VCaP (cell line): ENCODE measurements at regions not wholly inside any gene's neighbourhood (a gene's known extent, or its start where the extent isn't known, plus 50 kb on each side); places are given as distances from the start of the nearest gene placed in this dataset.
"Not testable (repeated sequence)": the region's sequence is repeated elsewhere in the genome, so short reads cannot be mapped to it uniquely, and the experiment has no call there.

Experiments used
- H3K27ac ChIP-seq: fragments of 450-650 bp; 2 replicates; pipeline ENCODE4 v1.5.1; 2017
- TF ChIP-seq, protein P1 (sequence below): fragments of 450-650 bp; conservative IDR thresholded peaks from 2 replicates; pipeline ENCODE4 v1.5.1; 2017; ENCODE audit warnings: mild to moderate bottlenecking, moderate library complexity

DNA sequence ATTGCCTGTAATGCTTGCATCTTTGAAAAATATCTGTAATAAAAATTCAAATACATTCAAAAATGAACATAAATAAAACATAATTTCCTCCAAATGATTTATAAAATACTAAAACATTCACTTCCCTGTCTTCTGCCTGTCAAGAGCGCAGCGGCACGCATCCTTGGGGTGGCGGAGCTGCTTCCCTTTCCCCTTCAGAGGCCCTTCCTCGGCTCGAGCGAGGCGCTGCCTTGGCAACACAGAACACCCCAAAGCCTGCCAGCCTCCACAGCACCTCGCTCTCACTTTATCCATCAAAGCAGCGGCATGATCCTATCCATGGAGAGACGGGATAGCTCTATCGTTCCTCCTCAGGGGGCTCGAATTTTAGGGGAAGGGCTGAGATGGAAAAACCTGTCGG is 146.2 kb downstream of the GXYLT1 start:
- TF ChIP-seq, protein P1, sequence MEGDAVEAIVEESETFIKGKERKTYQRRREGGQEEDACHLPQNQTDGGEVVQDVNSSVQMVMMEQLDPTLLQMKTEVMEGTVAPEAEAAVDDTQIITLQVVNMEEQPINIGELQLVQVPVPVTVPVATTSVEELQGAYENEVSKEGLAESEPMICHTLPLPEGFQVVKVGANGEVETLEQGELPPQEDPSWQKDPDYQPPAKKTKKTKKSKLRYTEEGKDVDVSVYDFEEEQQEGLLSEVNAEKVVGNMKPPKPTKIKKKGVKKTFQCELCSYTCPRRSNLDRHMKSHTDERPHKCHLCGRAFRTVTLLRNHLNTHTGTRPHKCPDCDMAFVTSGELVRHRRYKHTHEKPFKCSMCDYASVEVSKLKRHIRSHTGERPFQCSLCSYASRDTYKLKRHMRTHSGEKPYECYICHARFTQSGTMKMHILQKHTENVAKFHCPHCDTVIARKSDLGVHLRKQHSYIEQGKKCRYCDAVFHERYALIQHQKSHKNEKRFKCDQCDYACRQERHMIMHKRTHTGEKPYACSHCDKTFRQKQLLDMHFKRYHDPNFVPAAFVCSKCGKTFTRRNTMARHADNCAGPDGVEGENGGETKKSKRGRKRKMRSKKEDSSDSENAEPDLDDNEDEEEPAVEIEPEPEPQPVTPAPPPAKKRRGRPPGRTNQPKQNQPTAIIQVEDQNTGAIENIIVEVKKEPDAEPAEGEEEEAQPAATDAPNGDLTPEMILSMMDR = no peak
- H3K27ac ChIP-seq = no peak overlapping the region

DNA sequence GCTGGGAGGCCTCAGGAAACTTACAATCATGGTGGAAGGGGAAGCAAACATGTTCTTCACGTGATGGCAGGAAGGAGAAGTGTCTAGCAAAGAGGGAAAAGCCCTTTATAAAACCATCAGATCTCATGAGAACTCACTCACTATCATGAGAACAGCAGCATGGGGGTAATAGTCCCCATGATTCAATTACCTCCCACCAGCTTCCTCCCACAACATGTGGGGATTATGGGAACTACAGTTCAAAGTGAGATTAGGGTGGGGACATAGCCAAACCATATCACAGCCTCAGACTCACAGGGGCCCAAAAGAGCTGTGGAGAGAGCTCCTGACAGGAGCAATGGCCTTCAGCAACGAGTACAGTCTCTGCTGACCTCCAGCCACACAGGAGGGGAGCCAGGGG is 151.4 kb downstream of the GXYLT1 start:
- TF ChIP-seq, protein P1 = no peak
- no peak overlapping the region for H3K27ac ChIP-seq

DNA sequence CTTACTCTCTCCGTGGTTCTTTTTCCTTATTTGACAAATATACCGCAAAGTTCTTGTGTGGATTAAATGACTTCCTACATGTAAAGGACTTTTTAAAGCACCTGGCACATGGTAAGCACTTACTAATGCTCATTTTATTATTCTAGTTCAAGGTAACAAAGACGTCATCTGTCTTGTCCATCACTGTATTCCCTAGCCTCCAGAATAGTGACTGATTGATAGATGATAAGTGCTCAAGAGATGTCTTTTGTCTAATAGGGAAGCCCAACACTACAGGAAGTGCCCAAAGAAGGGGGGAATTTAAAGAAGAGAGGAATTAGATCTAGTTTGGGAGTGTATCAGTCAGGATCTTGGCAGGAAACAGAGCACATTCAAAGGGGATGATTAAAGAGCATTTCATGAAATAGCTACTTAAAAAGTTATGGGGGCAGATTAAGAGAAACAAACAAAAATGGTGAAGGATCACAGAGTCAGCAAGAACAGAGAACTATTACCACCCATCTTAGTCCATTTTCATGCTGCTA is 151.9 kb downstream of the GXYLT1 start:
- TF ChIP-seq, protein P1 = no peak
- H3K27ac ChIP-seq = no peak overlapping the region

DNA sequence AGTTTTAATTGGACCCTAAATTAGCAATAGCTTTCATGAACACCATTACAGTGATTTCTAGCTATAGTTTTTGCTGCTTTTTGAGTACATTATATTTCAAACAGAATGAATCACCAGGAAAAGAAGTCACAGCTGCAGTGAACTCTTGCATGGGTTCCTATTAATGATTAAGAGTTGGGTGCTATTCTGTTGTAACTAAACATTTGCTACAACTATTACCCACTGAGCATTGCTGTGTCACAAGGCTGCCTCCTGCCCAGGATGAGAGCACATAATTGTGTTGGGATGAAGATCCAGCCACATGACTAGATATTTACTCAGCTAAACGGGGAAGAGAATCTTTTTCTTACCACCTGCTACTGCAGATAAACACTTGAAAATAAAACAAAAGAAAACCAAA is 152.7 kb downstream of the GXYLT1 start:
- TF ChIP-seq, protein P1 = no peak
- no peak overlapping the region for H3K27ac ChIP-seq

DNA sequence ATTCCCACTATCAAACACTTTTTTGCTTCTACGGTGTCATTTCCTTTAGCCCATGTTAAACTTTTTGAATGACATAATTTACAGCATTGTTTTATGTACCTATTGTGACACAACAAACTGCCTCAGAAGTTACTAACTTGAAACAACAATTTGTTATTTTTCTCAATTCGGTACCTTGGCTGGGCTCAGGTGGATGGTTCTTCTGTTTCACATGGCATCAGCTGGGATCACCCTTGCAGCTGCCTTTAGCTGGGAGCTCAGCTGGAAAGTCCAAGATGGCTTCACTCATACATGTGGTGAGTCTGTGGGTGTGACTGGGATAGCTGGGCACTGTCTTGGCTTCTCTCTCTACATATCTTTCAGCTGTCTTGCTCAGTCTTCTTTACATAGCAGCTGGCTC is 156.0 kb downstream of the GXYLT1 start:
- no peak overlapping the region for H3K27ac ChIP-seq
- TF ChIP-seq, protein P1 = no peak

DNA sequence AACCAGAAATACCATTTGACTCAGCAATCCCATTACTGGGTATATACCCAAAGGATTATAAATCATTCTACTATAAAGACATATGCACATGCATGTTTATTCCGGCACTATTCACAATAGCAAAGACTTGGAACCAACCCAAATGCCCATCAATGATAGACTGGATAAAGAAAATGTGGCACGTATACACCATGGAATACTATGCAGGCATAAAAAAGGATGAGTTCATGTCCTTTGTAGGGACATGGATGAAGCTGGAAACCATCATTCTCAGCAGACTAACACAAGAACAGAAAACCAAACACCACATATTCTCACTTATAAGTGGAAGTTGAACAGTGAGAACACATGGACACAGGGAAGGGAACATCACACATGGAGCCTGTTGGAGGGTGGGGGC is 158.2 kb downstream of the GXYLT1 start:
- H3K27ac ChIP-seq = not testable (repeated sequence)

DNA sequence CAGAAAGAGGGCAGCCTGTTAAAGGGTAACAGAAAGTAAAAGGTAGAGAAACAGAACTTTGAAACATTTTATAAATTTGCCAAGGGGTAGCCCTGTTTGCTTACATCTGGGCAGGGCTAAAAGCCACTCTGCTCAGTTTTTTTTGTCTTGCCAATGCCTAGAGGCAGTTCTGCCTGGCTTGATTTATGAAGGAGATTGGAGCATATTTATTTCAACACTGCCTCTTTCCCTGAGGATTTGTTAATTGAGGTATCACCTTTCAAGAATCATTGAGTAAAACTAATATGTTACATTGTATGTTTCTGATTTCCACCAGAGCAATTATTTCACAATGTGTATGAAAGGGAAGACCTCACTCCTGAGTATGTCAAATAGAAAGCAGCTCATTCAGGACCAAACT is 160.8 kb downstream of the GXYLT1 start:
- TF ChIP-seq, protein P1 = no peak

DNA sequence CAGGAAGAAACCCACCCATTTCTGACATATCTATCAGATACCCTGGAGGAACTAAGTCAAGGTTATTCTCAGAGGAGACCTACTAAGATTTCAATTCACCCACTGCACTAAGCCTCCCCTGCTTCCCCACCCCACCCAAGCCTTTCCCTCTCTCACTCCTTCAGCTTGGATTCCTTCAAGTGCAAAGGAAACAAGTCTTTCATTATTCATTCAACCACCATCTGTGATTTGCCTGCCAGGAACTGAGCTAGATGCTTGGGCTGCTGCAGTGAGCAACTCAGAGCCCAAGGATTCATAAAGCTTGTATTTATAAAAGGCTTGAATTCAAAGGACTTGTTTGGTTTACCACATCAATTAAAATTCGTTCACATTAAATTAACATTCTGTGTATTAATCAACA is 161.3 kb downstream of the GXYLT1 start:
- TF ChIP-seq, protein P1 = no peak
- H3K27ac ChIP-seq = no peak overlapping the region

More for the DNA sequence above, 160.8 kb downstream of the GXYLT1 start:
- H3K27ac ChIP-seq = no peak overlapping the region
